ENCODE measurements at regions not wholly inside any gene's neighbourhood (a gene's known extent, or its start where the extent isn't known, plus 50 kb on each side); places are given as distances from the start of the nearest gene placed in this dataset.
"Not testable (repeated sequence)": the region's sequence is repeated elsewhere in the genome, so short reads cannot be mapped to it uniquely, and the experiment has no call there.

- DNase-seq (ENCODE audit: insufficient read length) (no peak), FAIRE-seq (no peak)
- TF ChIP-seq POLR2AphosphoS5 (IDR thresholded peaks at IDR 0.05; ENCODE audit: low read depth, low read length) = no peak
- no peak for TF ChIP-seq POLR2A (IDR thresholded peaks at IDR 0.05; ENCODE audit: low read depth, low read length)
- no peak for TF ChIP-seq TAF1 (IDR thresholded peaks at IDR 0.05; ENCODE audit: borderline replicate concordance, low read depth, low read length)
Observed at GRCh38 chr5:89178541-89178940, 295.6 kb upstream of the MEF2C start.

GRCh38 chr5:89173528-89173927, 290.5 kb upstream of the MEF2C start:
- no peak for FAIRE-seq
- no peak for DNase-seq (ENCODE audit: insufficient read length)
- no peak for TF ChIP-seq POLR2AphosphoS5 (IDR thresholded peaks at IDR 0.05; ENCODE audit: low read depth, low read length)
- no peak for TF ChIP-seq TAF1 (IDR thresholded peaks at IDR 0.05; ENCODE audit: borderline replicate concordance, low read depth, low read length)
- TF ChIP-seq POLR2A (IDR thresholded peaks at IDR 0.05; ENCODE audit: low read depth, low read length) = no peak

DNA sequence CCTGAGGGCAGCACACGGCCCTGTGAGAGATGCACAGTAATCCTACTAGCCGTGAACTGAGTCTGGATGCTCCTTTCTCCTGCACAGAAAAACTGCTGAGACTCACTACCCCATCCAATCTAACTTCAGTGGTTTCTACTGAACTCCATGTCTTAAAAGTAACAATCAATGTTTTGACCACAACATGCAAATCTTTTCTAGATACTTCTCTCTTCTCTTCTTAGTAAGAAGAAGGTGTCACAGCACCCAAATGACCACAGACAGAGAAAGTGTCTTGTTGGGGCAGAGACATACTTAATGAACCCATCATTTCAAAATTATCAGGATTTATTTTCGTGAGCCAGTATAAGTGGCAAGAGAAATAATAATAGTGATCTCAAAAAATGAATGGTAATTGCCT, 285.8 kb upstream of the MEF2C start:
- no peak for DNase-seq (ENCODE audit: insufficient read length)
- FAIRE-seq = peak; percentile 9
- no peak for TF ChIP-seq POLR2AphosphoS5 (IDR thresholded peaks at IDR 0.05; ENCODE audit: low read depth, low read length)
- no peak for TF ChIP-seq TAF1 (IDR thresholded peaks at IDR 0.05; ENCODE audit: borderline replicate concordance, low read depth, low read length)
- no peak for TF ChIP-seq POLR2A (IDR thresholded peaks at IDR 0.05; ENCODE audit: low read depth, low read length)

DNA sequence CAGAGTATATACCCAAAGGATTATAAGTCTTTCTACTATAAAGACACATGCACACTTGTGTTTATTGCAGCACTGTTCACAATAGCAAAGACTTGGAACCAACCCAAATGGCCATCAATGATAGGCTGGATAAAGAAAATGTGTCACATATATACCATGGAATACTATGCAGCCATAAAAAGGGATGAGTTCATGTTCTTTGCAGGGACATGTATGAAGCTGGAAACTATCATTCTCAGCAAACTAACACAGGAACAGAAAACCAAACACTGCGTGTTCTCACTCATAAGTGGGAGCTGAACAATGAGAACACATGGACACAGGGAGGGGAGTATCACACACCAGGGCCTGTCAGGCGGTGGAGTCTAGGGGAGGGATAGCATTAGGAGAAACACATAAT, 281.7 kb upstream of the MEF2C start:
- not testable (repeated sequence) for DNase-seq (ENCODE audit: insufficient read length); FAIRE-seq

DNA sequence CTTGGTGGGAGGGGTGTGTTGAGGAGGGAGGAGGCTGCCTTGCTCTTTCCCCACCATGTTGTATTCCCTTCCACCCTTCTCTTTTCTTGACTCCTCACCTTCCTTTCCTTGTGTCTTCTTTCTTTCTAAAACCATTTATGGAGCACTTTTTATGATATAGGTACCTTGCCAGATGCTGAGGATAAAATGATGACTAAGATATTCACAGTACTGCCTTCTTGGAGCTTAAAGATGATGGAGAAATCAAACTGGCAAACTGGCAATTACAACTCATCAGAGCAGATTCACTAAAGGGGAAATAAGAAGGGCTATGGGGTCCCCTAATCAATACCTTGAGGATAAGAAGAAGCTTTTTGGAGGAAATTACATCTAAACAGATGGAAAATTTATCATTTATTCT, 273.2 kb upstream of the MEF2C start:
- DNase-seq (ENCODE audit: insufficient read length) (no peak), FAIRE-seq (no peak)
- TF ChIP-seq POLR2AphosphoS5 (IDR thresholded peaks at IDR 0.05; ENCODE audit: low read depth, low read length) (no peak), POLR2A (IDR thresholded peaks at IDR 0.05; ENCODE audit: low read depth, low read length) (no peak), TAF1 (IDR thresholded peaks at IDR 0.05; ENCODE audit: borderline replicate concordance, low read depth, low read length) (no peak)

- no peak for FAIRE-seq
- TF ChIP-seq TAF1 (IDR thresholded peaks at IDR 0.05; ENCODE audit: borderline replicate concordance, low read depth, low read length) (no peak), POLR2AphosphoS5 (IDR thresholded peaks at IDR 0.05; ENCODE audit: low read depth, low read length) (no peak), POLR2A (IDR thresholded peaks at IDR 0.05; ENCODE audit: low read depth, low read length) (no peak)
- no peak for DNase-seq (ENCODE audit: insufficient read length)
Observed at GRCh38 chr5:89147031-89147430, 264.0 kb upstream of the MEF2C start.

DNA sequence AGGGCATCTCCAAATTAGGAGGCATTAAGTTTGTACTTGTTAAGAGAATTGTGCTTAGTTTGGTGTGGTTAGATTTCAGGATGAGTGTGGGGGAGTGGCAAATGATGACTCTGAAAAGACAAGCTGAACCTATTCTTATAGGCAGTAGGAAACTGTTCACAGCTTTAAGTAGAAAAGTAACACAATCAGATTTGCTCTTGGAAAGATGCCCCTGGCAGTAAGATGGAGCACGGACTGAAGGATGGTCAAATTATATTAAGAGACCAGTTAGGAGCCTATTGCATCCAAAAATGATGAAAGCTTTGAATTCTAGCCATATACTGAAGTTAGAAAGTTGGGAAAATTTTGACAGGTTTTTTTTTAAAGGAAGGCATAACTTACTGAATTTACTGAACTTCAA, 254.2 kb upstream of the MEF2C start:
- FAIRE-seq = no peak
- TF ChIP-seq POLR2AphosphoS5 (IDR thresholded peaks at IDR 0.05; ENCODE audit: low read depth, low read length) (no peak), POLR2A (IDR thresholded peaks at IDR 0.05; ENCODE audit: low read depth, low read length) (no peak), TAF1 (IDR thresholded peaks at IDR 0.05; ENCODE audit: borderline replicate concordance, low read depth, low read length) (no peak)
- DNase-seq (ENCODE audit: insufficient read length) = no peak

DNA sequence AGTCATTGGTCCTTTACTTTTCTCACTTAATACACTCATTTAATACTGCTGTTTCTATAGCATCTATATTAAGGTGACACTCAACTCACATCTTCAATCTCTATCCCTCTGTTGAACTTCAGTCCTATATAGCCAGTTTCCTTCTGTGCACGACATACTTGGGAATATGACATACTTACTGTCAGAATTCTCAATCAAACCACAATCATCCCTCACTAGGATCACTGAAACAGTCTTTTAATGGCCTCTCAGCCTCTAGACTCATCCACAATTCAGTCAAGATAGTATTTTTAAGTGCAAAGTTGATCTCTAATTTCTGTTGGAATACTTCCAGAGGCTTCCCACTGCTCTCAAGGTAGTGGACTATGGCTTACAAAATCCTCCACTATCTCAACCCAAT, 251.0 kb upstream of the MEF2C start:
- no peak for TF ChIP-seq TAF1 (IDR thresholded peaks at IDR 0.05; ENCODE audit: borderline replicate concordance, low read depth, low read length)
- DNase-seq (ENCODE audit: insufficient read length) (no peak), FAIRE-seq (no peak)

DNA sequence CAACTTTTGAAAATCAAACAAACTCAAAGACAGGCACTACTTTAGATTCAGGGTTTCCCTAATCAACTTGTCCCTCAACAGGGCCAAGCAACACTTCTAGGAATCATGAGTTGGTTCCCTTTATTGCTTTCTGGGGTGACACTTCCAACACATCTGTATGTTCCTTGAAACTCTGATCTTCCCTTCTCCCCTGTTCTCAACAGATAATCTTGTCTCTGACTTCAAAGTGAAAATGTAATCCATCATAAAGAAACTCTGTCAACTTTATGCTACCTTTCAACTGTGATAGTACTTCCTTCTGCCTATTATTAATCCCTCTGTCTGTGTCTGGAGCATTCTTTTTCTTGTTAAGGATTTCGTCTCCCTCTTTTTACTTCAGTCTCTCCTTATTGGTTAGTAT, 250.1 kb upstream of the MEF2C start:
- DNase-seq (ENCODE audit: insufficient read length) (no peak), FAIRE-seq (no peak)
- TF ChIP-seq POLR2AphosphoS5 (IDR thresholded peaks at IDR 0.05; ENCODE audit: low read depth, low read length) = no peak
- TF ChIP-seq TAF1 (IDR thresholded peaks at IDR 0.05; ENCODE audit: borderline replicate concordance, low read depth, low read length) = no peak
- no peak for TF ChIP-seq POLR2A (IDR thresholded peaks at IDR 0.05; ENCODE audit: low read depth, low read length)

- FAIRE-seq (no peak), DNase-seq (ENCODE audit: insufficient read length) (no peak)
- TF ChIP-seq POLR2A (IDR thresholded peaks at IDR 0.05; ENCODE audit: low read depth, low read length) (no peak), TAF1 (IDR thresholded peaks at IDR 0.05; ENCODE audit: borderline replicate concordance, low read depth, low read length) (no peak), POLR2AphosphoS5 (IDR thresholded peaks at IDR 0.05; ENCODE audit: low read depth, low read length) (no peak)
Observed at GRCh38 chr5:89130851-89131250, 247.9 kb upstream of the MEF2C start.

DNA sequence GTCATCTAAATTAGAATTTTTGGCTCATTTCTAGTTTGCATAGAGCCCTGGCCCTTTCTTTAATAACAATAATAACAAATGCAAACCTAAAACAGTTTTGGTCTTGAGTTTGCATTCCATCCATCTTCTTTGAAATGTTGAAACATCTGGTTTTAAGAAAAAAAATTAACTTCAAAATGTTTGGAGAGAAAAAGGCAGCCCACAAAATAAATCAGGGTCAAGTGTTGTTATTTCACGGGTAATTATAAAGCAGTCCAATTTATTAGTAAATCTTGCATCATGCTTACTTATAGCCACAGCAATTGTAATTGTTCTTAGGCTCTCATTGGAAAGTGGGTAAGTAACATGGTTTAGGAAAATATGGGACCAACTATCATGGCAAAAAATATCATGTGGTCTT, 247.0 kb upstream of the MEF2C start:
- no peak for DNase-seq (ENCODE audit: insufficient read length)
- TF ChIP-seq POLR2A (IDR thresholded peaks at IDR 0.05; ENCODE audit: low read depth, low read length) (no peak), POLR2AphosphoS5 (IDR thresholded peaks at IDR 0.05; ENCODE audit: low read depth, low read length) (no peak), TAF1 (IDR thresholded peaks at IDR 0.05; ENCODE audit: borderline replicate concordance, low read depth, low read length) (no peak)
- no peak for FAIRE-seq

DNA sequence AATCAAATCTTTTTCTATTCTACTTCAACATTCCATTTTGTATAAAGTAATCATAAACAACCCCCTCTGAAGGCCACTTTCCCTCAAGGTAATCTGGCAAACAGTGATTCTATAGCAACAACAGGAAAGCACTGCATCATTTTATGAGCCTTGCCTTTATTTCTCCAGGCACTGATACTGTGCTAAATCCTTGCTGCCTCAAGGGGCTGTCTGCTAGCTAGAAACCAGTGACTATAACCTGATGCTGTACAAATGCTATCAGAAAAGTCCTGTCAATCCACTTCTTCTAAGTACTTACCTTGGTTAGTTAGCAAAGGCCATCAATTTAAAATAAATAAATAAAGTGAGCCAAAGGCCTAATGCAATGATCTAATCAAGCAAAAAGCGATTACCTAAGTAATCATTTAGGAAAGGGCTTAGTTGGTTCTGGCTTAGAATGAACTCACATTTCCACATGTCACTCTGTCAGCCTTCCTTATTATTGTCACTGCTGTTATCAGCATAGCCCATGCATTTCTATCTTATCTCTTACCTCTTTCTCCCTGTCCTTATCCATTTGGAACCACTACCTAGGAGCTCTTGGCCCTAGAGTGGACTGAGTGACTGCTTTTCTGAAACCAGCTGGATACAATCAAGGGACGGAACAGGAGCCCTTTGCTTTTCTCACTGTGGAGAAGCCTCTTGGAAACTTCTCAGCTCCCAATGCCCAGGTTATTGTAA, 246.1 kb upstream of the MEF2C start:
- no peak for FAIRE-seq
- TF ChIP-seq TAF1 (IDR thresholded peaks at IDR 0.05; ENCODE audit: borderline replicate concordance, low read depth, low read length) (no peak), POLR2AphosphoS5 (IDR thresholded peaks at IDR 0.05; ENCODE audit: low read depth, low read length) (no peak), POLR2A (IDR thresholded peaks at IDR 0.05; ENCODE audit: low read depth, low read length) (no peak)
- DNase-seq (ENCODE audit: insufficient read length) = no peak

- DNase-seq (ENCODE audit: insufficient read length) (no peak), FAIRE-seq (no peak)
- TF ChIP-seq POLR2A (IDR thresholded peaks at IDR 0.05; ENCODE audit: low read depth, low read length) = no peak
- TF ChIP-seq POLR2AphosphoS5 (IDR thresholded peaks at IDR 0.05; ENCODE audit: low read depth, low read length) = no peak
- TF ChIP-seq TAF1 (IDR thresholded peaks at IDR 0.05; ENCODE audit: borderline replicate concordance, low read depth, low read length) = no peak
Observed at GRCh38 chr5:89128092-89128491, 245.1 kb upstream of the MEF2C start.

Data from GM12892 (cell line).